ENCODE measurements at regions not wholly inside any gene's neighbourhood (a gene's known extent, or its start where the extent isn't known, plus 50 kb on each side); places are given as distances from the start of the nearest gene placed in this dataset.

DNA sequence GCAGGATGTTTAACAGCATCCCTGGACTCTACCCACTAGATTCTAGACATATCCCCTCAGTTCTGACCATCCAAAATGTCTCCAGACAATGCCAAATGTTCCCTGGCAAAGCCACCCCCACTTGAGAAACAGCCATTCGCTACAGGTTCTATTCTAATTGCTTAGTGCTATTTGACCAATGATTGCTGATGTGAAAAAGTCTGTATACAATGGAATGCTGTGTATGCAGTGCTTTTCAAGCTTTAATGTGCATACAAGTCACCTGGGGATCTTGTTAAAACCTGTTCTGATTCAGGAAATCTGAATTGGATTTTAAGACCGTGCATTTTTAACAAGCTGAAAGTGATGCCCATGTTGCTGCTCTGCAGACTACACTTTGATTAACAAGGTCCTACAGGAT lies 331.8 kb upstream of the KLF12 start:
- no TSS peak for BruUV-seq (replicated peaks)
- CTCF ChIA-PET, result no interaction called here
- H3K27me3 ChIP-seq (replicated peaks; ENCODE audit: insufficient read depth, low read depth, low read length, poor library complexity), result no peaks in the 10 kb centered on the region
- intact Hi-C loops (cut with micrococcal nuclease; ENCODE audit: unreplicated experiment), result loop anchor here (10.0 kb wide), 2 partner anchors 661 to 711 kb away; no protein-coding TSS in a partner anchor
- POLR2A ChIA-PET (ENCODE audit: low non-redundant PET), result no interaction called here
- no peaks in the 10 kb centered on the region for H3K36me3 ChIP-seq (ENCODE audit: insufficient read depth, low read length, poor library complexity, severe bottlenecking)
- no peak for TF ChIP-seq EZH2 (IDR thresholded peaks at IDR 0.05; ENCODE audit: borderline replicate concordance, low read depth, low read length, poor library complexity, severe bottlenecking)
- TF ChIP-seq, protein P1, sequence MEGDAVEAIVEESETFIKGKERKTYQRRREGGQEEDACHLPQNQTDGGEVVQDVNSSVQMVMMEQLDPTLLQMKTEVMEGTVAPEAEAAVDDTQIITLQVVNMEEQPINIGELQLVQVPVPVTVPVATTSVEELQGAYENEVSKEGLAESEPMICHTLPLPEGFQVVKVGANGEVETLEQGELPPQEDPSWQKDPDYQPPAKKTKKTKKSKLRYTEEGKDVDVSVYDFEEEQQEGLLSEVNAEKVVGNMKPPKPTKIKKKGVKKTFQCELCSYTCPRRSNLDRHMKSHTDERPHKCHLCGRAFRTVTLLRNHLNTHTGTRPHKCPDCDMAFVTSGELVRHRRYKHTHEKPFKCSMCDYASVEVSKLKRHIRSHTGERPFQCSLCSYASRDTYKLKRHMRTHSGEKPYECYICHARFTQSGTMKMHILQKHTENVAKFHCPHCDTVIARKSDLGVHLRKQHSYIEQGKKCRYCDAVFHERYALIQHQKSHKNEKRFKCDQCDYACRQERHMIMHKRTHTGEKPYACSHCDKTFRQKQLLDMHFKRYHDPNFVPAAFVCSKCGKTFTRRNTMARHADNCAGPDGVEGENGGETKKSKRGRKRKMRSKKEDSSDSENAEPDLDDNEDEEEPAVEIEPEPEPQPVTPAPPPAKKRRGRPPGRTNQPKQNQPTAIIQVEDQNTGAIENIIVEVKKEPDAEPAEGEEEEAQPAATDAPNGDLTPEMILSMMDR (conservative IDR thresholded peaks at IDR 0.05; ENCODE audit: low read depth, low read length), result no peak
- no peak for DNase-seq (ENCODE audit: low spot score)
- no peak overlapping the region for H3K27ac ChIP-seq (ENCODE audit: low read depth, low read length, poor library complexity, severe bottlenecking)
- H3K4me1 ChIP-seq (ENCODE audit: insufficient read depth, low read length, poor library complexity, severe bottlenecking), result peaks cover 47% of the 10 kb centered on the region
- H3K9me3 ChIP-seq (ENCODE audit: low read depth, low read length, poor library complexity, severe bottlenecking), result no peaks in the 10 kb centered on the region
- H3K4me3 ChIP-seq (ENCODE audit: low read depth, low read length, poor library complexity, severe bottlenecking), result no peak overlapping the region

DNA sequence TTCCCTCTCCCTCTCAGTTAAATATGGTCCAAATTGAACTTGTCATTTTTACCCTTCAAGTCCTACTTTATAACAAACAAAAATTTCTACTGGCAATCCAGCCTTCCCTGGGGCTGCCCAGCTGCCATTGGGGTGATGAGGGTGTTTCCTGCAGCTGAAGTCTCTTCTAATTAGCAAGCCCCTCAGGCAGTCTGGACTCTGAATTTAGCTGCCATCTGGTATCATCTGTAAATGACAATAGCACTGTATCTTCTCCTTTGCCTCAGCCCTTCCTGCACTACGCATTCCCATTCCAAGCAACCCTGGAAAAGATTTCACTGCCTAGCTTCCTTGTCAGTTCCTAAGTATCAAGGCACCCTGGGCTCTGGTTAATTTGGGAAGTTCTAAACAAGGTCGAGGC lies 331.1 kb upstream of the KLF12 start:
- no TSS peak for BruUV-seq (replicated peaks)

DNA sequence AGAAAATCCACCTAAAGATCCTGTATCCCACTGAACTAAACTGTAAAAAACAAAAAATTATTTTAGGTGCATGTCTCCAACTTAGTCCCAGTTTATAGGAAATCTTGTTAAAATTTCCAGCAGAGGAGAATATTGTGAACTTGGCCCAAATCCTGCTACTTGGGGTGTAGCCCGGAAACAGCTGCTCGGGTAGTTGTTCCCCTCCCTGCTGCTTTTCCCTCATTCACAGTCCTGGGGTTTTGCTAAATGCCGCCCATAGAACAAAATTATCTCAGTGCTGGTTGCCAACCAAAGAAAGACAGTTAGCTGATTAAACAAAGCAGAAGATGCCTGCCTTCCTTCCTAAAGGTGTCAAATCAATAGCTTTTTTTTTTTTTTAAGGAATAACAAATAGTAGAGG lies 330.5 kb upstream of the KLF12 start:
- POLR2A ChIA-PET (ENCODE audit: low non-redundant PET), result interaction anchor here (0.7 kb wide), 1 partner anchor 23 kb away, joined by 8 read pairs; no protein-coding TSS in a partner anchor

More for the DNA sequence above, 331.1 kb upstream of the KLF12 start:
- peaks cover 47% of the 10 kb centered on the region for H3K4me1 ChIP-seq (ENCODE audit: insufficient read depth, low read length, poor library complexity, severe bottlenecking)
- H3K36me3 ChIP-seq (ENCODE audit: insufficient read depth, low read length, poor library complexity, severe bottlenecking), result no peaks in the 10 kb centered on the region
- TF ChIP-seq EZH2 (IDR thresholded peaks at IDR 0.05; ENCODE audit: borderline replicate concordance, low read depth, low read length, poor library complexity, severe bottlenecking), result no peak
- TF ChIP-seq, protein P1 (conservative IDR thresholded peaks at IDR 0.05; ENCODE audit: low read depth, low read length), result no peak
- no peak overlapping the region for H3K4me3 ChIP-seq (ENCODE audit: low read depth, low read length, poor library complexity, severe bottlenecking)
- intact Hi-C loops (cut with micrococcal nuclease; ENCODE audit: unreplicated experiment), result loop anchor here (10.0 kb wide), 2 partner anchors 660 to 710 kb away; no protein-coding TSS in a partner anchor
- ChIA-PET POLR2A (ENCODE audit: low non-redundant PET) (no interaction called here), CTCF (no interaction called here)
- peak; percentile 42 for DNase-seq (ENCODE audit: low spot score)
- H3K27me3 ChIP-seq (replicated peaks; ENCODE audit: insufficient read depth, low read depth, low read length, poor library complexity), result no peaks in the 10 kb centered on the region
- no peaks in the 10 kb centered on the region for H3K9me3 ChIP-seq (ENCODE audit: low read depth, low read length, poor library complexity, severe bottlenecking)
- H3K27ac ChIP-seq (ENCODE audit: low read depth, low read length, poor library complexity, severe bottlenecking), result peak overlapping the region; percentile 74

More for the DNA sequence above, 330.5 kb upstream of the KLF12 start:
- H3K36me3 ChIP-seq (ENCODE audit: insufficient read depth, low read length, poor library complexity, severe bottlenecking), result no peaks in the 10 kb centered on the region
- CTCF ChIA-PET, result interaction anchor here (0.6 kb wide), 1 partner anchor 1866 kb away, joined by 3 read pairs; no protein-coding TSS in a partner anchor
- no peak overlapping the region for H3K4me3 ChIP-seq (ENCODE audit: low read depth, low read length, poor library complexity, severe bottlenecking)
- H3K4me1 ChIP-seq (ENCODE audit: insufficient read depth, low read length, poor library complexity, severe bottlenecking), result peaks cover 47% of the 10 kb centered on the region
- no peaks in the 10 kb centered on the region for H3K9me3 ChIP-seq (ENCODE audit: low read depth, low read length, poor library complexity, severe bottlenecking)
- H3K27ac ChIP-seq (ENCODE audit: low read depth, low read length, poor library complexity, severe bottlenecking), result peak overlapping the region; percentile 74
- DNase-seq (ENCODE audit: low spot score), result peak; percentile 92
- TF ChIP-seq, protein P1 (conservative IDR thresholded peaks at IDR 0.05; ENCODE audit: low read depth, low read length), result no peak
- no peak for TF ChIP-seq EZH2 (IDR thresholded peaks at IDR 0.05; ENCODE audit: borderline replicate concordance, low read depth, low read length, poor library complexity, severe bottlenecking)
- BruUV-seq (replicated peaks), result no TSS peak
- no peaks in the 10 kb centered on the region for H3K27me3 ChIP-seq (replicated peaks; ENCODE audit: insufficient read depth, low read depth, low read length, poor library complexity)
- intact Hi-C loops (cut with micrococcal nuclease; ENCODE audit: unreplicated experiment), result loop anchor here (10.0 kb wide), 2 partner anchors 660 to 710 kb away; no protein-coding TSS in a partner anchor
